BJ (cell line): ENCODE measurements at regions not wholly inside any gene's neighbourhood (a gene's known extent, or its start where the extent isn't known, plus 50 kb on each side); places are given as distances from the start of the nearest gene placed in this dataset.

Experiments
- CTCF ChIA-PET: fragments of 350-600 bp; formaldehyde crosslinking; extraction: SDS; loops from one replicate; lab custom pipeline; 2021; ENCODE audit warnings: antibody characterized with exemption, inconsistent platforms; lab: Yijun Ruan, JAX
- POLR2A ChIA-PET: fragments of 300-600 bp; sonication (Branson Sonifier 250); formaldehyde crosslinking; extraction: SDS; loops from one replicate; lab custom pipeline; 2021; ENCODE audit warnings: antibody characterized with exemption; lab: Charles Lee
- DNase-seq: peaks from one replicate; pipeline ENCODE4 v3.0.0-alpha.2; 2011; ENCODE audit warnings: low read depth
- H3K27me3 ChIP-seq: 2 replicates; pipeline ENCODE4 v1.6.0; 2011; ENCODE audit warnings: low read length; ENCODE audit not compliant: control insufficient read depth, insufficient read depth
- H3K36me3 ChIP-seq: 2 replicates; pipeline ENCODE4 v1.5.1; 2011; ENCODE audit warnings: low read length; ENCODE audit not compliant: control insufficient read depth, insufficient read depth
- H3K4me3 ChIP-seq: 2 replicates; pipeline ENCODE4 v1.5.1; 2011; ENCODE audit warnings: low read depth, mild to moderate bottlenecking, control low read depth, low read length
- CTCF ChIP-seq: IDR thresholded peaks from 2 replicates; pipeline ENCODE4 v1.5.1; 2011; ENCODE audit warnings: low read depth, mild to moderate bottlenecking, control low read depth, inconsistent platforms, low read length, moderate library complexity; ENCODE audit not compliant: insufficient read depth

- DNase-seq = no peak
- ChIA-PET POLR2A (no interaction called here), CTCF (no interaction called here)
- no peak for TF ChIP-seq CTCF
- H3K4me3 ChIP-seq = no peak overlapping the region
- no peaks in the 10 kb centered on the region for H3K36me3 ChIP-seq
- H3K27me3 ChIP-seq = no peaks in the 10 kb centered on the region
Measured at GRCh38 chr4:23560748-23561147, 329.1 kb downstream of the PPARGC1A start.

DNA sequence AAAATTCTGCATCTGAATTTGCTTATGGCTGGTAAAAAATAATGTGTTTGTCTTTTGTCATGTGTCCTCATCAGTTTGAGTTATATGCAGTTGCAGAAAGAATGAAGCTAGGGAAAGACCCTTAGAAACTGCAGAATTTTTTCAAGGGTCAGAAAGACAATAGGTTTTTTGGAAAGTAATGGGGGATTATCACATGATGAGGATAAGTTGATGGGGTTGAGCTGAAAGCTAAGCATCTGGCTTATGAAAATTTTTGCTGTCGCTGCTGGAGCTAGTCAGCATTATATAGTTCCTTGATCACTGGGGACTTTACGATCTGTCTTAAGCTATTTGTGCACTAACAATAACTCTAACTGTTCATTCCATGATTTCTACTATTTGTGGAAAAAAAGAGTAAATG is 331.7 kb downstream of the PPARGC1A start:
- POLR2A ChIA-PET = no interaction called here
- Histone ChIP-seq H3K36me3 (no peaks in the 10 kb centered on the region), H3K27me3 (no peaks in the 10 kb centered on the region), H3K4me3 (no peak overlapping the region)
- TF ChIP-seq CTCF = no peak
- DNase-seq = no peak
- CTCF ChIA-PET = no interaction called here

DNA sequence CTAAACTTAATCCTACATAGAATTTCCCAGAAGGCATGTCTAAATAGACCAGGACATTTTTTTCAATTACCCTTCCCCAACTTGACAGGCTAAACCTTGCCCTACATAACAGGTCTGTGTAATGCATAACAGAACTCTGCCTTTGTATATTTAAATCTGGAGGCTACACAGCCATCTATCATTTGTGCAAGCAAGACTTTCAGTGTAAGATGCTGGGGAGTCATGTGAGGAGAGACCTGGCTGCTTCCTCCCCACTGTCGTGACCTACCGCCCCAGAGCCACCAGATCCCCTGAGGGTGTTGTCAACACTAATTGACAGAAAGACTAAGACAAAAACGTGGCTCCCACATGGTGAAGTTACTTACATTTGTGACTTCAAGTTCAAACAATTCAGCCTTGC is 342.2 kb downstream of the PPARGC1A start:
- Histone ChIP-seq H3K36me3 (no peaks in the 10 kb centered on the region), H3K4me3 (no peak overlapping the region), H3K27me3 (no peaks in the 10 kb centered on the region)
- POLR2A ChIA-PET = no interaction called here
- no peak for TF ChIP-seq CTCF
- DNase-seq = no peak
- CTCF ChIA-PET = no interaction called here

DNA sequence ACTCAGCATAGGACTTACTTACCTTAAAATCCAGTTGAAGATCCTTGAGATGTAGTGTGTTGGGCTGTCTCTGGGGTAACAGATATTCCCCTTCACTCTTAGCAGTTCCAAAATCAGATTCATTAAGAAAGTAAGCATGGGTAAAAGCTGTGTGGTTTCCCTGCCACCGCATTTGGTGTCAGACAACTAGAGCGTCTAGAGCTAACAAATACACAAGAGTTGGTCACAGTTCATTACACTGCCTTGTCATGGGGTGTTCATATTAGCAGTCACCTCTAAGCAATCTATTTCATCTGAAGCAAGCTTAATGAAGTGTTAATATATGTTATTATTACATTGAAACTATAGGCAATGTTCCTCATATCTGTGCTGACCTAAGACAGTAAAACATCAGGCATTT is 342.8 kb downstream of the PPARGC1A start:
- Histone ChIP-seq H3K36me3 (no peaks in the 10 kb centered on the region), H3K27me3 (no peaks in the 10 kb centered on the region), H3K4me3 (no peak overlapping the region)
- no peak for DNase-seq
- ChIA-PET CTCF (no interaction called here), POLR2A (no interaction called here)
- no peak for TF ChIP-seq CTCF

DNA sequence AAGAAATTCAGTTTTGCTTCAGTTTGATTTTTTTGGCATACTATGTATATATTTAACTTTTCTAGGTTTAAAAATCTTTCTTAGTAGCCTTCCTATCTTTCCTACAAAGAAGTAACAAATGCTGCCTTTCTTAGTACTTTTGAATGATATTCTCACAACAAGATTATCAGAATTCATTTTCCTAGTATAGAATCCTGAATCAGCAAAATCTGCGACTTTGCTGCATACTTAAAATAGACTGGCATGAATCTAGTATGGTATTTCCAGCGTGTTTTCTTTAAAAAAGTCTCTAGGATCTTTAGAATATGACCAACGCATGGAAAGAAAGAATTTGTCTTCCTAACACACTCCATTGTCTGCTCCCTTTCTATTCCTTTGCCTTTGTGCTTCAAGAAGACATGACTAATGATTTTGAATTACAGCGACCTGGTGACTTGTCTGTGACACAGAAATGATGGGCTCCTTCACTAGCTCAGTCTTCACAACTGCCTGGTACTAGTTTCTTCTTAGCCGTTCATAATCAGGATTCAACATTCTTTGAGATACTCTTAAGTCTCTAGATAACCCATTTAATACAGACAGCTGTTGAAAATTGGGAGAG is 349.8 kb downstream of the PPARGC1A start:
- TF ChIP-seq CTCF = no peak
- POLR2A ChIA-PET = no interaction called here

More for the DNA sequence above, 349.8 kb downstream of the PPARGC1A start:
- Histone ChIP-seq H3K27me3 (no peaks in the 10 kb centered on the region), H3K4me3 (no peak overlapping the region), H3K36me3 (no peaks in the 10 kb centered on the region)
- no peak for DNase-seq
- CTCF ChIA-PET = no interaction called here
